Neural cell (in vitro differentiated cells): ENCODE measurements at regions not wholly inside any gene's neighbourhood (a gene's known extent, or its start where the extent isn't known, plus 50 kb on each side); places are given as distances from the start of the nearest gene placed in this dataset.

ENCODE experiments used
- H2AFZ ChIP-seq: fragments of 200-600, 300-800 bp; sonication (generic), shearing (Covaris generic); 2 replicates; pipeline ENCODE4 v1.6.0; 2014; ENCODE audit warnings: low read depth, mild to moderate bottlenecking, antibody characterized with exemption, low read length, moderate library complexity
- H3F3A ChIP-seq: fragments of 200-600 bp; shearing (Covaris generic); 2 replicates; pipeline ENCODE4 v1.6.1; 2016; ENCODE audit warnings: mild to moderate bottlenecking, moderate library complexity, mixed read lengths, antibody characterized with exemption, low read length; ENCODE audit not compliant: insufficient read depth, poor library complexity, severe bottlenecking
- H3K27ac ChIP-seq: fragments of 200-600, 300-800 bp; sonication (generic), shearing (Covaris generic); 2 replicates; pipeline ENCODE4 v1.5.1; 2014; ENCODE audit warnings: mild to moderate bottlenecking, low read length, moderate library complexity
- H3K27me3 ChIP-seq: fragments of 300-800, 200-600 bp; sonication (generic), shearing (Covaris generic); 2 replicates; pipeline ENCODE4 v1.6.0; 2014; ENCODE audit warnings: mild to moderate bottlenecking, low read depth, low read length, moderate library complexity; ENCODE audit not compliant: insufficient read depth
- H3K36me3 ChIP-seq: fragments of 300-800, 200-600 bp; sonication (generic), shearing (Covaris generic); 2 replicates; pipeline ENCODE4 v1.5.1; 2014; ENCODE audit warnings: mild to moderate bottlenecking, antibody characterized with exemption, low read length, moderate library complexity; ENCODE audit not compliant: insufficient read depth
- H3K4me2 ChIP-seq: fragments of 300-800, 200-600 bp; sonication (generic), shearing (Covaris generic); 2 replicates; pipeline ENCODE4 v1.6.0; 2014; ENCODE audit warnings: mild to moderate bottlenecking, low read length
- H3K4me3 ChIP-seq: fragments of 300-800, 200-600 bp; sonication (generic), shearing (Covaris generic); 2 replicates; pipeline ENCODE4 v1.5.1; 2014; ENCODE audit warnings: mild to moderate bottlenecking, low read length, moderate library complexity
- H3K79me2 ChIP-seq: fragments of 200-600 bp; shearing (Covaris generic); replicated peaks from 2 replicates; pipeline ENCODE4 v1.6.0; 2014; ENCODE audit warnings: mild to moderate bottlenecking, low read length, moderate library complexity; ENCODE audit not compliant: insufficient read depth
- H3K9ac ChIP-seq: fragments of 300-800, 200-600 bp; sonication (generic), shearing (Covaris generic); 2 replicates; pipeline ENCODE4 v1.6.1; 2016; ENCODE audit warnings: mild to moderate bottlenecking, low read length, mixed read lengths
- H3K9me2 ChIP-seq: fragments of 200-600 bp; shearing (Covaris generic); 2 replicates; pipeline ENCODE4 v1.6.1; 2016; ENCODE audit warnings: mild to moderate bottlenecking, low read length, mixed read lengths; ENCODE audit not compliant: insufficient read depth
- H3K9me3 ChIP-seq: fragments of 200-600, 300-800 bp; sonication (generic), shearing (Covaris generic); 2 replicates; pipeline ENCODE4 v1.6.1; 2016; ENCODE audit warnings: mild to moderate bottlenecking, mixed run types, low read length, moderate library complexity, mixed read lengths
- H4K20me1 ChIP-seq: fragments of 200-600 bp; shearing (Covaris generic); 2 replicates; pipeline ENCODE4 v1.6.1; 2016; ENCODE audit warnings: mild to moderate bottlenecking, mixed run types; ENCODE audit not compliant: insufficient read depth
- CTCF ChIP-seq: fragments of 450-650 bp; IDR thresholded peaks from 2 replicates; pipeline ENCODE4 v1.5.1; 2014; ENCODE audit warnings: antibody characterized with exemption, mild to moderate bottlenecking, moderate library complexity; ENCODE audit not compliant: poor library complexity, severe bottlenecking
- EP300 ChIP-seq: fragments of 450-650 bp; conservative IDR thresholded peaks from 2 replicates; pipeline ENCODE4 v1.6.1; 2014; ENCODE audit warnings: antibody characterized with exemption, mild to moderate bottlenecking, moderate library complexity; ENCODE audit not compliant: poor library complexity, severe bottlenecking
- EZH2 ChIP-seq: fragments of 200-600, 300-800 bp; shearing (Covaris generic), sonication (generic); IDR thresholded peaks from 2 replicates; pipeline ENCODE4 v1.6.1; 2014; ENCODE audit warnings: antibody characterized with exemption, low read length, borderline replicate concordance, mild to moderate bottlenecking; ENCODE audit not compliant: insufficient read depth, poor library complexity, severe bottlenecking
- MXI1 ChIP-seq: fragments of 450-650 bp; conservative IDR thresholded peaks from 2 replicates; pipeline ENCODE4 v1.6.1; 2014; ENCODE audit warnings: antibody characterized with exemption, mild to moderate bottlenecking; ENCODE audit not compliant: poor library complexity, severe bottlenecking
- RAD21 ChIP-seq: fragments of 450-650 bp; conservative IDR thresholded peaks from 2 replicates; pipeline ENCODE4 v1.6.1; 2014; ENCODE audit warnings: antibody characterized with exemption, mild to moderate bottlenecking, moderate library complexity
- SMC3 ChIP-seq: fragments of 450-650 bp; conservative IDR thresholded peaks from 2 replicates; pipeline ENCODE4 v1.6.1; 2014; ENCODE audit warnings: antibody characterized with exemption, mild to moderate bottlenecking, moderate library complexity; ENCODE audit not compliant: poor library complexity
- TAF1 ChIP-seq: IDR thresholded peaks from 2 replicates; pipeline ENCODE4 v1.6.1; 2012; ENCODE audit warnings: low read depth

DNA sequence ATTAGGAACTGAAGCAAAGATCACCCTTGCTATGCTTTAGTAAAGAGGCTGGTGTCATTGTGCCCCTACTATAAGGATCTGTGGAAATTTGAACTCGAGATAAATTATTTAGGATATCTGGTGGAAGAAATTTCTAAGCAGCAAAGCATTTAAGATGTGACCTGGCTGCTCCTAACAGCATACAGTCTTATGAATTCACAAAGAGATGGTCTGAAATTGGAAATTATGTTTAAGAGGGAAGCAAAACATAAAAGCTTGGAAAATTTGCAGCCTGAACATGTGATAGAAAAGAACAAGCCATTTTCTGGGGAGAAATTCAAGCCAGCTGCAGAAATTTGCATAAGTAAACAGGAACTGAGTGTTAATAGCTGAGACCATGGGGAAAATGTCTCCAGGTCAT lies 223.7 kb downstream of the FBXO4 start:
- Histone ChIP-seq H3K27ac (no peak overlapping the region), H3K27me3 (no peaks in the 10 kb centered on the region), H3K4me2 (no peak overlapping the region), H3K36me3 (no peaks in the 10 kb centered on the region), H3K9ac (no peak overlapping the region), H3F3A (no peaks in the 10 kb centered on the region), H3K9me2 (no peaks in the 10 kb centered on the region), H2AFZ (no peak overlapping the region), H3K4me3 (no peak overlapping the region), H3K79me2 (no peaks in the 10 kb centered on the region), H3K9me3 (peaks cover 4% of the 10 kb centered on the region), H4K20me1 (no peaks in the 10 kb centered on the region)
- no peak for TF ChIP-seq EP300
- TF ChIP-seq CTCF = no peak

GRCh38 chr5:42157215-42157614 lies 232.1 kb downstream of the FBXO4 start:
- no peaks in the 10 kb centered on the region for H3K36me3 ChIP-seq
- H3K4me3 ChIP-seq = no peak overlapping the region
- no peaks in the 10 kb centered on the region for H3K9me3 ChIP-seq
- no peaks in the 10 kb centered on the region for H3K79me2 ChIP-seq
- H4K20me1 ChIP-seq = no peaks in the 10 kb centered on the region
- H2AFZ ChIP-seq = no peak overlapping the region
- no peak for TF ChIP-seq TAF1
- TF ChIP-seq RAD21 = no peak
- TF ChIP-seq MXI1 = no peak
- H3F3A ChIP-seq = no peaks in the 10 kb centered on the region
- H3K9me2 ChIP-seq = no peaks in the 10 kb centered on the region
- H3K27me3 ChIP-seq = no peaks in the 10 kb centered on the region
- no peak overlapping the region for H3K27ac ChIP-seq
- H3K9ac ChIP-seq = no peak overlapping the region
- no peak overlapping the region for H3K4me2 ChIP-seq

DNA sequence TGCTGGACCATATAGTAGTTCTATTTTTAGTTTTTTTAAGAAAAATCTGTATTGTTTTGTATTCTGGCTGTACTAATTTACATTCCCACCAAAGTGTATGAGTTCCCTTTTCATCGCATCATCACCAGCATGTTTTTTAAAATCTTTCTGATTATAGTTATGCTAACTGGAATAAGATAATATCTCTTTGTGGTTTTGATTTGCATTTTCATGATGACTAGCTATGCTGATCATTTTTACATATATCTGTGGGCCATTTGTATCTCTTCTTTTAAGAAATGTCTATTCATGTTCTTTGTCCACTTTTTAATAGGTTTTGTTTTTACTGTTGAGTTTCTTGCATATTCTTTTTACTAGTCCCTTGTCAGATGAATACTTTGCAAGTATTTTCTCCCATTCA lies 238.0 kb downstream of the FBXO4 start:
- no peak overlapping the region for H3K9ac ChIP-seq
- H2AFZ ChIP-seq = no peak overlapping the region
- no peak overlapping the region for H3K4me3 ChIP-seq
- TF ChIP-seq RAD21 = no peak
- no peak for TF ChIP-seq EP300
- TF ChIP-seq EZH2 = no peak
- TF ChIP-seq MXI1 = no peak
- no peak for TF ChIP-seq CTCF
- TF ChIP-seq SMC3 = no peak
- H3K27ac ChIP-seq = no peak overlapping the region
- H3K4me2 ChIP-seq = no peak overlapping the region
- H4K20me1 ChIP-seq = no peaks in the 10 kb centered on the region
- H3K27me3 ChIP-seq = no peaks in the 10 kb centered on the region
- H3K9me2 ChIP-seq = no peaks in the 10 kb centered on the region
- no peaks in the 10 kb centered on the region for H3F3A ChIP-seq
- no peaks in the 10 kb centered on the region for H3K36me3 ChIP-seq
- no peaks in the 10 kb centered on the region for H3K79me2 ChIP-seq
- H3K9me3 ChIP-seq = no peaks in the 10 kb centered on the region
